Smooth muscle cell (in vitro differentiated cells): ENCODE measurements at regions not wholly inside any gene's neighbourhood (a gene's known extent, or its start where the extent isn't known, plus 50 kb on each side); places are given as distances from the start of the nearest gene placed in this dataset.

ENCODE experiments used
- DNase-seq: peaks from one replicate; lab custom pipeline; 2025; ENCODE audit not compliant: unreplicated experiment; lab: John Stamatoyannopoulos, UW
- H2AFZ ChIP-seq: fragments of 200-600 bp; sonication (generic); 2 replicates; pipeline ENCODE4 v1.6.0; 2016; ENCODE audit warnings: antibody characterized with exemption, low read depth, mild to moderate bottlenecking
- H3F3A ChIP-seq: fragments of 200-600 bp; sonication (generic); 2 replicates; pipeline ENCODE4 v1.6.0; 2017; ENCODE audit warnings: antibody characterized with exemption, low read depth
- H3K27ac ChIP-seq: fragments of 200-600 bp; sonication (generic); 2 replicates; pipeline ENCODE4 v1.5.1; 2016; ENCODE audit warnings: low read depth, mild to moderate bottlenecking
- H3K27me3 ChIP-seq: fragments of 200-600 bp; sonication (generic); 2 replicates; pipeline ENCODE4 v1.6.1; 2016; ENCODE audit warnings: low read depth, mild to moderate bottlenecking
- H3K36me3 ChIP-seq: fragments of 200-600 bp; sonication (generic); 2 replicates; pipeline ENCODE4 v1.5.1; 2016; ENCODE audit warnings: low read depth
- H3K4me1 ChIP-seq: fragments of 200-600 bp; sonication (generic); 2 replicates; pipeline ENCODE4 v1.5.1; 2016; ENCODE audit warnings: low read depth
- H3K4me2 ChIP-seq: fragments of 200-600 bp; sonication (generic); 2 replicates; pipeline ENCODE4 v1.6.0; 2016; ENCODE audit warnings: mild to moderate bottlenecking
- H3K4me3 ChIP-seq: fragments of 200-600 bp; sonication (generic); 2 replicates; pipeline ENCODE4 v1.5.1; 2016; ENCODE audit warnings: mild to moderate bottlenecking
- H3K79me2 ChIP-seq: fragments of 200-600 bp; sonication (generic); 2 replicates; pipeline ENCODE4 v1.6.0; 2016; ENCODE audit warnings: low read depth, mild to moderate bottlenecking
- H3K9ac ChIP-seq: fragments of 200-600 bp; sonication (generic); 2 replicates; pipeline ENCODE4 v1.6.0; 2016; ENCODE audit warnings: low read depth
- H3K9me3 ChIP-seq: fragments of 200-600 bp; sonication (generic); replicated peaks from 2 replicates; pipeline ENCODE4 v1.5.1; 2016; ENCODE audit warnings: low read depth
- H4K20me1 ChIP-seq: fragments of 200-600 bp; sonication (generic); 2 replicates; pipeline ENCODE4 v1.6.0; 2016; ENCODE audit warnings: low read depth
- CTCF ChIP-seq: fragments of 200-600 bp; sonication (generic); IDR thresholded peaks from 2 replicates; pipeline ENCODE4 v1.5.1; 2017; ENCODE audit warnings: borderline replicate concordance, mild to moderate bottlenecking, antibody characterized with exemption; ENCODE audit not compliant: insufficient read depth, poor library complexity, severe bottlenecking
- WGBS: methylation state at CpG from one replicate; pipeline ENCODE4 v1.1.7; 2016; ENCODE audit warnings: low lambda C conversion rate; 5-methylcytosine and 5-hydroxymethylcytosine counted together

- Histone ChIP-seq H3K4me1 (no peaks in the 10 kb centered on the region), H3K4me2 (no peak overlapping the region), H2AFZ (no peak overlapping the region), H3K27ac (peak overlapping the region; percentile 39), H3K27me3 (no peaks in the 10 kb centered on the region), H3K9me3 (no peaks in the 10 kb centered on the region), H3K79me2 (no peaks in the 10 kb centered on the region), H3K9ac (no peak overlapping the region), H3K4me3 (no peak overlapping the region), H3F3A (no peaks in the 10 kb centered on the region), H3K36me3 (no peaks in the 10 kb centered on the region), H4K20me1 (no peaks in the 10 kb centered on the region)
- DNase-seq = no peak
- no peak for TF ChIP-seq CTCF
- WGBS = 79% methylated on average over 4 of the region's 4 CpGs
Observed at GRCh38 chr14:101000711-101001250, 97.3 kb upstream of the RTL1 start.

- no peak overlapping the region for H3K4me2 ChIP-seq
- no peak for TF ChIP-seq CTCF
- no peak overlapping the region for H3K9ac ChIP-seq
- H3K4me3 ChIP-seq = no peak overlapping the region
- H4K20me1 ChIP-seq = no peaks in the 10 kb centered on the region
- DNase-seq = no peak
- H3K9me3 ChIP-seq = no peaks in the 10 kb centered on the region
- H2AFZ ChIP-seq = no peak overlapping the region
- 53% methylated on average over 12 of the region's 12 CpGs for whole genome bisulfite sequencing
- H3K27ac ChIP-seq = peak overlapping the region; percentile 54
- no peaks in the 10 kb centered on the region for H3K36me3 ChIP-seq
- no peaks in the 10 kb centered on the region for H3F3A ChIP-seq
- H3K4me1 ChIP-seq = no peaks in the 10 kb centered on the region
- no peaks in the 10 kb centered on the region for H3K27me3 ChIP-seq
- H3K79me2 ChIP-seq = no peaks in the 10 kb centered on the region
Observed at GRCh38 chr14:101001311-101002069, 98.0 kb upstream of the RTL1 start.

- H3K4me2 ChIP-seq = no peak overlapping the region
- H4K20me1 ChIP-seq = no peaks in the 10 kb centered on the region
Observed at GRCh38 chr14:101002738-101003137, 99.2 kb upstream of the RTL1 start.

More at GRCh38 chr14:101002738-101003137, 99.2 kb upstream of the RTL1 start:
- Histone ChIP-seq H3K36me3 (no peaks in the 10 kb centered on the region), H3K9me3 (no peaks in the 10 kb centered on the region), H3F3A (no peaks in the 10 kb centered on the region), H3K79me2 (no peaks in the 10 kb centered on the region), H3K9ac (no peak overlapping the region), H3K4me3 (no peak overlapping the region), H3K27me3 (no peaks in the 10 kb centered on the region), H3K27ac (no peak overlapping the region), H2AFZ (no peak overlapping the region), H3K4me1 (no peaks in the 10 kb centered on the region)
- 81% methylated on average over 7 of the region's 7 CpGs for WGBS
- no peak for DNase-seq
- TF ChIP-seq CTCF = no peak
